ENCODE measurements at regions not wholly inside any gene's neighbourhood (a gene's known extent, or its start where the extent isn't known, plus 50 kb on each side); places are given as distances from the start of the nearest gene placed in this dataset.

DNA sequence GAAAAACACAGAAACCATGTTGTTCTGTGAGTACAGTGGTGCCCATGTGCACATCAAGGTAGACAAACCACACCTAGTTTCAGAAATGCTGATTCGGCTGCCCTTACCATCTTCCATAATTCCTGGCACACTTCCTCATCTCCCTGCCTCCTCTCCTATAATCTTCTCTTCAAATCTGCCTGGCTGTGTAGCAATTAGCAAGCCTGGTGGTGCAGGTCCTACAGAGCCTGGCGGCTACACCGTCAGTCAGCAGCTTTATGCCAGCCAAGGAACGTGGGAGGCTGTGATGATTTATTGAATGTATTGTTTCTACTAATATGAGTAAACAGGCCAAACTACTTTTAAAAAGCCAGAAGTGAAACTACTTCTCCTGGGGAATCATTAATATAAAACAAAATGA, 106.8 kb downstream of the SEMA6D start:
- H3K4me1 ChIP-seq, result peaks cover 0 to 4% (median 0%) of the 10 kb centered on the region in 4 donors
- DNase-seq (ENCODE audit: low spot score in 2 of 2), result no peak
- 78 to 86% methylated on average over 4 of the region's 4 CpGs for WGBS, 2 donors
- H3K27ac ChIP-seq, result no peak overlapping the region
- no peaks in the 10 kb centered on the region for H3K36me3 ChIP-seq
- no peaks in the 10 kb centered on the region for H3K27me3 ChIP-seq
- TF ChIP-seq POLR2A (IDR thresholded peaks at IDR 0.05) (no peak), EP300 (IDR thresholded peaks at IDR 0.05) (no peak)
- TF ChIP-seq, protein P1, sequence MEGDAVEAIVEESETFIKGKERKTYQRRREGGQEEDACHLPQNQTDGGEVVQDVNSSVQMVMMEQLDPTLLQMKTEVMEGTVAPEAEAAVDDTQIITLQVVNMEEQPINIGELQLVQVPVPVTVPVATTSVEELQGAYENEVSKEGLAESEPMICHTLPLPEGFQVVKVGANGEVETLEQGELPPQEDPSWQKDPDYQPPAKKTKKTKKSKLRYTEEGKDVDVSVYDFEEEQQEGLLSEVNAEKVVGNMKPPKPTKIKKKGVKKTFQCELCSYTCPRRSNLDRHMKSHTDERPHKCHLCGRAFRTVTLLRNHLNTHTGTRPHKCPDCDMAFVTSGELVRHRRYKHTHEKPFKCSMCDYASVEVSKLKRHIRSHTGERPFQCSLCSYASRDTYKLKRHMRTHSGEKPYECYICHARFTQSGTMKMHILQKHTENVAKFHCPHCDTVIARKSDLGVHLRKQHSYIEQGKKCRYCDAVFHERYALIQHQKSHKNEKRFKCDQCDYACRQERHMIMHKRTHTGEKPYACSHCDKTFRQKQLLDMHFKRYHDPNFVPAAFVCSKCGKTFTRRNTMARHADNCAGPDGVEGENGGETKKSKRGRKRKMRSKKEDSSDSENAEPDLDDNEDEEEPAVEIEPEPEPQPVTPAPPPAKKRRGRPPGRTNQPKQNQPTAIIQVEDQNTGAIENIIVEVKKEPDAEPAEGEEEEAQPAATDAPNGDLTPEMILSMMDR (IDR thresholded peaks at IDR 0.05), result no peak
- H3K9me3 ChIP-seq, result no peaks in the 10 kb centered on the region
- no peak overlapping the region for H3K4me3 ChIP-seq

DNA sequence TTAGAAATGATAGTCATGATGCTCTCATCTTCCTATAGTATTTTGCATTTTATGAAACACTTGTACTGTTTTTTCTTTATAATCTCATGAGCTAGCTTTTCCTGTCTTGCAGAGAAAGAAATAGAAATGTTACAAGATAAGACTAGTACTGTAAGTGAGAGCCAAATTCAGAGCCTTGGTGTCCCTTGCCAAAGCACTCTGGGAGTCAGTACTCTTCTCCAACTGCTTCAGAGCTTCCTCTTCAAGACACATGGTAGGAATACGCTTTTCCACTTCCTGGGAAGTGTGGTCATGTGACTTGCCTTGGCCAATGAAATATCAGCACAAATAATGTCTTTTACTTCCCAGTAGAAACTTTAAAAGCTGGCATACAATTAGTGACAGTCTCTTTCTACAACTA, 112.4 kb downstream of the SEMA6D start:
- TF ChIP-seq POLR2A (IDR thresholded peaks at IDR 0.05) (no peak), EP300 (IDR thresholded peaks at IDR 0.05) (no peak)
- TF ChIP-seq, protein P1 (IDR thresholded peaks at IDR 0.05), result no peak
- Histone ChIP-seq H3K27me3 (no peaks in the 10 kb centered on the region), H3K36me3 (no peaks in the 10 kb centered on the region), H3K4me3 (no peak overlapping the region), H3K9me3 (peaks cover 0 to 4% (median 0%) of the 10 kb centered on the region in 4 donors), H3K4me1 (no peaks in the 10 kb centered on the region), H3K27ac (no peak overlapping the region)
- DNase-seq (ENCODE audit: low spot score in 2 of 2), result no peak
- 85 to 93% methylated on average over 1 of the region's 1 CpG for WGBS, 2 donors

- Histone ChIP-seq H3K4me3 (no peak overlapping the region), H3K36me3 (no peaks in the 10 kb centered on the region), H3K27ac (no peak overlapping the region), H3K27me3 (no peaks in the 10 kb centered on the region), H3K4me1 (no peaks in the 10 kb centered on the region), H3K9me3 (peaks cover 0 to 4% (median 0%) of the 10 kb centered on the region in 4 donors)
- TF ChIP-seq, protein P1 (IDR thresholded peaks at IDR 0.05), result no peak
- TF ChIP-seq POLR2A (IDR thresholded peaks at IDR 0.05) (no peak), EP300 (IDR thresholded peaks at IDR 0.05) (no peak)
- 88 to 92% methylated on average over 1 of the region's 1 CpG for WGBS, 2 donors
- DNase-seq (ENCODE audit: low spot score in 2 of 2), result no peak
These were observed 116.8 kb downstream of the SEMA6D start for GRCh38 chr15:47834093-47834492.

- Histone ChIP-seq H3K27me3 (no peaks in the 10 kb centered on the region), H3K9me3 (no peaks in the 10 kb centered on the region), H3K27ac (no peak overlapping the region), H3K4me1 (no peaks in the 10 kb centered on the region), H3K4me3 (no peak overlapping the region), H3K36me3 (no peaks in the 10 kb centered on the region)
- TF ChIP-seq EP300 (IDR thresholded peaks at IDR 0.05) (no peak), POLR2A (IDR thresholded peaks at IDR 0.05) (no peak)
- TF ChIP-seq, protein P1 (IDR thresholded peaks at IDR 0.05), result no peak
- DNase-seq (ENCODE audit: low spot score in 2 of 2), result no peak
- WGBS, 2 donors, result 65 to 69% methylated on average over 6 of the region's 6 CpGs
These were observed 122.0 kb downstream of the SEMA6D start for GRCh38 chr15:47839233-47839825.

DNA sequence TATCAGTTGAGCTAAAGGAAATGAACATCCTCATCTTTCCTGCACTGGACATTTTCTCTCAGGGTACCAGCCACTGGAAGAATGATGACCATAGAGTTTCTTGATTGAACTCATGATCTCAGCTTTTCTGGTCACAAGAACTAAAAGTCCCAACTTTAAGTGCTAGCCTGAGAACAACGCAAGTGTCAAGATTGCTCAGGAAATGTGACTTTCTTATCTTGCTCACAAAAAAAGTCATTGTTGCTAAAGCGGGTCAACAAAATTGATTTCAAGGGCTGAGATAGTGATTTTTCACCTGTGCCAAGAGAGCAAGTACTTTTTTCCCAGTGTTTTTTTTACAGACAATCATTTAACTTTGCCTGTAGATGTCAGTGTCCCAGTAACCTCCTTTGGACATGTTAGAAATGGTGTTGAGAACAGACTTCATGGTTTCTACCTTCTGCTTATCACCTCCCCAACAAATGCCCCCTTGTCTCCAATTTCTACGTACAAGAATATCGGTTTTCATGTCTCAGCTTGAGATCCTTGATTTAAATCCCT, 125.9 kb downstream of the SEMA6D start:
- Histone ChIP-seq H3K9me3 (no peaks in the 10 kb centered on the region), H3K4me3 (no peak overlapping the region), H3K4me1 (peaks cover 0 to 4% (median 0%) of the 10 kb centered on the region in 4 donors), H3K36me3 (no peaks in the 10 kb centered on the region), H3K27me3 (no peaks in the 10 kb centered on the region), H3K27ac (no peak overlapping the region)
- TF ChIP-seq POLR2A (IDR thresholded peaks at IDR 0.05) (no peak), EP300 (IDR thresholded peaks at IDR 0.05) (no peak)
- TF ChIP-seq, protein P1 (IDR thresholded peaks at IDR 0.05), result no peak
- 90 to 93% methylated on average over 4 of the region's 4 CpGs for WGBS, 2 donors
- DNase-seq (ENCODE audit: low spot score in 2 of 2), result no peak
